Thyroid gland (tissue), 4 donors: ENCODE measurements at regions not wholly inside any gene's neighbourhood (a gene's known extent, or its start where the extent isn't known, plus 50 kb on each side); places are given as distances from the start of the nearest gene placed in this dataset.

ENCODE experiments used
- DNase-seq, 2 donors: peaks; one replicate each; pipeline ENCODE4 v3.0.0-alpha.2; 2019
- H3K27ac ChIP-seq, 3 donors: fragments of 200-600 bp; sonication (generic); 1 replicate in 2 of 3; 2 replicates in 1 of 3; pipeline ENCODE4 v1.5.1; 2016 to 2019; ENCODE audit warnings: mild to moderate bottlenecking in 1 of 3, moderate library complexity in 1 of 3
- H3K27me3 ChIP-seq: fragments of 200-600 bp; sonication (generic); one replicate; pipeline ENCODE4 v1.5.1; 2019
- H3K36me3 ChIP-seq, 2 donors: fragments of 200-600 bp; sonication (generic); one replicate each; pipeline ENCODE4 v1.5.1; 2016 to 2019
- H3K4me1 ChIP-seq, 2 donors: fragments of 200-600 bp; sonication (generic); one replicate each; pipeline ENCODE4 v1.5.1; 2017 to 2019
- H3K4me3 ChIP-seq, 3 donors: fragments of 200-600 bp; sonication (generic); replicated peaks in 1 of 3; 1 replicate in 2 of 3; 2 replicates in 1 of 3; pipeline ENCODE4 v1.5.1; 2016; ENCODE audit warnings: mild to moderate bottlenecking in 1 of 3
- H3K9me3 ChIP-seq: fragments of 200-600 bp; sonication (generic); one replicate; pipeline ENCODE4 v1.5.1; 2017
- CTCF ChIP-seq, 6 experiments: fragments of 200-600 bp in 3 of 6; fragments of 450-650 bp in 3 of 6; sonication (generic) in 3 of 6; IDR thresholded peaks; one replicate each; pipeline ENCODE4 v1.5.1; 2016 to 2019; ENCODE audit warnings: antibody characterized with exemption in 6 of 6, mild to moderate bottlenecking in 2 of 6, inconsistent platforms in 1 of 6, moderate library complexity in 1 of 6
- POLR2A ChIP-seq, 2 donors: fragments of 450-650 bp; IDR thresholded peaks; one replicate each; pipeline ENCODE4 v1.6.1; 2017; ENCODE audit warnings: antibody characterized with exemption in 2 of 2, mild to moderate bottlenecking in 2 of 2, moderate library complexity in 1 of 2
- WGBS, 2 donors: methylation state at CpG; one replicate each; pipeline ENCODE4 v1.1.5; 2017; 5-methylcytosine and 5-hydroxymethylcytosine counted together
- intact Hi-C: fragments of 100-400 bp; cut with DNase I; formaldehyde crosslinking; loops from one replicate; pipeline ENCODE4 v1.15.1; 2023

GRCh38 chr4:123557857-123558536 is 161.4 kb downstream of the SPRY1 start:
- no peaks in the 10 kb centered on the region for H3K36me3 ChIP-seq
- intact Hi-C loops, result no loop called here
- DNase-seq, result no peak
- H3K27ac ChIP-seq, result no peak overlapping the region
- no peaks in the 10 kb centered on the region for H3K27me3 ChIP-seq
- TF ChIP-seq CTCF (IDR thresholded peaks at IDR 0.05) (no peak), POLR2A (IDR thresholded peaks at IDR 0.05) (no peak)
- H3K4me3 ChIP-seq, result no peak overlapping the region
- 65 to 71% methylated on average over 4 of the region's 4 CpGs for WGBS, 2 donors
- H3K9me3 ChIP-seq, result no peaks in the 10 kb centered on the region
- H3K4me1 ChIP-seq, result peaks cover 26 to 34% of the 10 kb centered on the region in 2 donors

GRCh38 chr4:123558865-123559264 is 162.3 kb downstream of the SPRY1 start:
- intact Hi-C loops, result no loop called here
- H3K36me3 ChIP-seq, result no peaks in the 10 kb centered on the region
- DNase-seq, result no peak
- no peaks in the 10 kb centered on the region for H3K27me3 ChIP-seq
- H3K4me1 ChIP-seq, result peaks cover 26 to 34% of the 10 kb centered on the region in 2 donors
- H3K4me3 ChIP-seq, result no peak overlapping the region
- no peak overlapping the region for H3K27ac ChIP-seq
- TF ChIP-seq CTCF (IDR thresholded peaks at IDR 0.05) (no peak), POLR2A (IDR thresholded peaks at IDR 0.05) (no peak)
- 44 to 73% methylated on average over 1 of the region's 1 CpG for WGBS, 2 donors
- no peaks in the 10 kb centered on the region for H3K9me3 ChIP-seq

GRCh38 chr4:123559955-123560871 is 163.6 kb downstream of the SPRY1 start:
- Histone ChIP-seq H3K9me3 (no peaks in the 10 kb centered on the region), H3K27me3 (no peaks in the 10 kb centered on the region), H3K27ac (peak overlapping the region in 1 of 3 donors; percentile 44), H3K36me3 (no peaks in the 10 kb centered on the region), H3K4me3 (no peak overlapping the region), H3K4me1 (peaks cover 18 to 21% of the 10 kb centered on the region in 2 donors)
- 54 to 57% methylated on average over 7 of the region's 7 CpGs for WGBS, 2 donors
- no peak for DNase-seq
- intact Hi-C loops, result no loop called here
- TF ChIP-seq POLR2A (IDR thresholded peaks at IDR 0.05) (no peak), CTCF (IDR thresholded peaks at IDR 0.05) (no peak)

- Histone ChIP-seq H3K36me3 (no peaks in the 10 kb centered on the region), H3K4me3 (no peak overlapping the region), H3K27ac (no peak overlapping the region), H3K27me3 (no peaks in the 10 kb centered on the region), H3K4me1 (peaks cover 6 to 8% of the 10 kb centered on the region in 2 donors), H3K9me3 (no peaks in the 10 kb centered on the region)
- intact Hi-C loops, result no loop called here
- WGBS, 2 donors, result 0% methylated on average over 1 of the region's 1 CpG
- no peak for DNase-seq
- TF ChIP-seq POLR2A (IDR thresholded peaks at IDR 0.05), result no peak
- no peak for TF ChIP-seq CTCF (IDR thresholded peaks at IDR 0.05)
Measured at GRCh38 chr4:123561525-123561924, 164.9 kb downstream of the SPRY1 start.
